ENCODE measurements at regions not wholly inside any gene's neighbourhood (a gene's known extent, or its start where the extent isn't known, plus 50 kb on each side); places are given as distances from the start of the nearest gene placed in this dataset.
"Not testable (repeated sequence)": the region's sequence is repeated elsewhere in the genome, so short reads cannot be mapped to it uniquely, and the experiment has no call there.

- DNase-seq, result no peak
- ATAC-seq, result no peak
- intact Hi-C loops (cut with DNase I, micrococcal nuclease), result no loop called here
Measured at GRCh38 chr2:204359076-204359475, 186.2 kb upstream of the PARD3B start.

GRCh38 chr2:204360218-204361007, 184.9 kb upstream of the PARD3B start:
- ATAC-seq (peak; percentile 50), DNase-seq (no peak)
- intact Hi-C loops (cut with DNase I, micrococcal nuclease), result no loop called here

- intact Hi-C loops (cut with DNase I, micrococcal nuclease), result no loop called here
- DNase-seq, result no peak
- ATAC-seq, result no peak
Measured at GRCh38 chr2:204361738-204362137, 183.5 kb upstream of the PARD3B start.

GRCh38 chr2:204362581-204362980, 182.7 kb upstream of the PARD3B start:
- intact Hi-C loops (cut with DNase I, micrococcal nuclease), result no loop called here
- ATAC-seq (no peak), DNase-seq (no peak)

GRCh38 chr2:204363513-204363912, 181.8 kb upstream of the PARD3B start:
- ATAC-seq, result no peak
- DNase-seq, result no peak
- intact Hi-C loops (cut with DNase I, micrococcal nuclease), result no loop called here

GRCh38 chr2:204364860-204365535, 180.3 kb upstream of the PARD3B start:
- intact Hi-C loops (cut with DNase I, micrococcal nuclease), result no loop called here
- ATAC-seq, result no peak
- DNase-seq, result no peak

GRCh38 chr2:204365811-204366210, 179.5 kb upstream of the PARD3B start:
- ATAC-seq (no peak), DNase-seq (no peak)
- intact Hi-C loops (cut with DNase I, micrococcal nuclease), result no loop called here

GRCh38 chr2:204367466-204367865, 177.8 kb upstream of the PARD3B start:
- DNase-seq, result no peak

GRCh38 chr2:204370172-204370718, 175.0 kb upstream of the PARD3B start:
- intact Hi-C loops (cut with DNase I, micrococcal nuclease), result no loop called here
- DNase-seq (no peak), ATAC-seq (no peak)

More at GRCh38 chr2:204367466-204367865, 177.8 kb upstream of the PARD3B start:
- no peak for ATAC-seq
- intact Hi-C loops (cut with DNase I, micrococcal nuclease), result no loop called here

- intact Hi-C loops (cut with DNase I, micrococcal nuclease), result no loop called here
- DNase-seq (no peak), ATAC-seq (no peak)
Measured at GRCh38 chr2:204373942-204374341, 171.3 kb upstream of the PARD3B start.

GRCh38 chr2:204380141-204380881, 165.0 kb upstream of the PARD3B start:
- no peak for DNase-seq

GRCh38 chr2:204386668-204387067, 158.6 kb upstream of the PARD3B start:
- ATAC-seq, result no peak
- no peak for DNase-seq
- intact Hi-C loops (cut with DNase I, micrococcal nuclease), result no loop called here

More at GRCh38 chr2:204380141-204380881, 165.0 kb upstream of the PARD3B start:
- intact Hi-C loops (cut with DNase I, micrococcal nuclease), result no loop called here
- ATAC-seq, result no peak

- DNase-seq, result no peak
- intact Hi-C loops (cut with DNase I, micrococcal nuclease), result no loop called here
- no peak for ATAC-seq
Measured at GRCh38 chr2:204389120-204389519, 156.2 kb upstream of the PARD3B start.

- ATAC-seq (no peak), DNase-seq (no peak)
- intact Hi-C loops (cut with DNase I, micrococcal nuclease), result no loop called here
Measured at GRCh38 chr2:204389856-204390255, 155.4 kb upstream of the PARD3B start.

- DNase-seq, result no peak
- intact Hi-C loops (cut with DNase I, micrococcal nuclease), result no loop called here
- ATAC-seq, result no peak
Measured at GRCh38 chr2:204395539-204395938, 149.7 kb upstream of the PARD3B start.

- DNase-seq, result no peak
- intact Hi-C loops (cut with DNase I, micrococcal nuclease), result no loop called here
- ATAC-seq, result no peak
Measured at GRCh38 chr2:204401114-204401513, 144.2 kb upstream of the PARD3B start.

- no peak for DNase-seq
- intact Hi-C loops (cut with DNase I, micrococcal nuclease), result no loop called here
- ATAC-seq, result peak; percentile 57
Measured at GRCh38 chr2:204407204-204408014, 137.9 kb upstream of the PARD3B start.

GRCh38 chr2:204412782-204413181, 132.5 kb upstream of the PARD3B start:
- intact Hi-C loops (cut with DNase I, micrococcal nuclease); DNase-seq; ATAC-seq: not testable (repeated sequence)
